GM19452 (cell line): ENCODE measurements at regions not wholly inside any gene's neighbourhood (a gene's known extent, or its start where the extent isn't known, plus 50 kb on each side); places are given as distances from the start of the nearest gene placed in this dataset.
"Not testable (repeated sequence)": the region's sequence is repeated elsewhere in the genome, so short reads cannot be mapped to it uniquely, and the experiment has no call there.

Experiments used
- ATAC-seq: cut with Tn5 transposase; IDR thresholded peaks from one replicate; pipeline ENCODE4 v1.9.1; 2021; ENCODE audit not compliant: unreplicated experiment

DNA sequence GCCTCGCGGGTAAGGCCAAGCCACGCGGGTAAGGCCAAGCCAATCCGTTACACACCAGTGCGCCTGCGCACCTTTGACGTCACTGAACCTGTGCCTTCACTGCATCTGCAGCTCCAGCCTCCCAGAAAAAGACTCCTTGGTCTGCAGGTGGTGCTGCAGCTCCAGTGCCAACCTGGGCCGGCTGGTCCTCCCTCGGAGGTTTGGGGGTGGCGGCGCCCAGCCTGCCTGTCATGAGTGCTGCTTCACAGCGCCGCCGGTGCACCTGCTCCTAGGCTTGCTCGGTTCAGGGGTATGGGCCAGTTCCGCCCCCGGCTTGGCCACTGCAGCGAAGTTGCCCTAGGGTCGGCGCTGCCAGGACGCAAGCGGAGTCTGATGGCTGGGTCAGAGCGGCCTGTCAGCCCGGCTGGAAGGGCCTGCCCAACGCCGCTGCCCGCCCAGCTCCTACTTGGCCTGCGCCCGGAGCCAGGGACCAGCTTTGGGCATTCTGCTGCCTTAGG lies 146.6 kb downstream of the USP22 start:
- no peak for ATAC-seq

GRCh38 chr17:20898726-20899125 lies 144.1 kb downstream of the USP22 start:
- ATAC-seq, result not testable (repeated sequence)

- ATAC-seq, result not testable (repeated sequence)
Measured at GRCh38 chr17:20902496-20902895, 140.3 kb downstream of the USP22 start.

DNA sequence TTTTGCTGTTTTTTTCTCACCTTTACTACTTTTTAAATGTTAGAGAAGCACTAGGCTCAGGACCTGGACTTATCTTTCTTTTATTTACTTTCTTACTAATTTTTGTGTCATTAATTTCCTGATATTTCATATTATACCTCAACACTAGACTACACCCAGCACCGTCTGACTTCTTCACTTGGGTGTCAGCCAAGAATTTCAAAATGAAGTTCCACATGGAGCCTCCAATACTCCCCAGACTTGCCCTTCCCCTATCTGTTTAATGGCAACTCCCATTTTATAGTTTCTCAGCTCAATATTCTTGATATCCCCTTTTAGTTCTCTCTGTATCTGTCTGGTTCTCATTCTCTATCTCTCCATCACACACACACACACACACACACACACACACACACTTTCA lies 139.3 kb downstream of the USP22 start:
- not testable (repeated sequence) for ATAC-seq

GRCh38 chr17:20908313-20909267 lies 134.2 kb downstream of the USP22 start:
- ATAC-seq, result peak; percentile 88

DNA sequence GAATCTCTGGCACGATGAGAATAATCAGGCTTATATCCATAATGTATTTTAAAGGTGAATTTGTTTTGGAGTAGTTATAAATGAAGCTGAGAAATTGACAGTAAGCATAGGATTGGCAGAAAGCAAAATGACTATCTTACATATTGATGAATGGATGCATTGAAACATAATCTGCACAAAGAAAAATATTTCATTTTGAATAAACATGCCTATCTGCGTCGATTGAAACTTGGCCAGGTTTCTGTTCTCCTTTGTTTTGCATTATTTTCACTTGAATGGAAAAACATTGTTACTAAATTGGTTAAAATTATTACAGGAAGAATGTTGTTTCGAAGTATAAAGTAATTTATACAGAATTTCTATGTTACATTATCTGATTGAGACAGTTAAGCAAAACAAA lies 128.2 kb downstream of the USP22 start:
- ATAC-seq, result no peak

- ATAC-seq, result no peak
Measured at GRCh38 chr17:20916383-20916782, 126.4 kb downstream of the USP22 start.

DNA sequence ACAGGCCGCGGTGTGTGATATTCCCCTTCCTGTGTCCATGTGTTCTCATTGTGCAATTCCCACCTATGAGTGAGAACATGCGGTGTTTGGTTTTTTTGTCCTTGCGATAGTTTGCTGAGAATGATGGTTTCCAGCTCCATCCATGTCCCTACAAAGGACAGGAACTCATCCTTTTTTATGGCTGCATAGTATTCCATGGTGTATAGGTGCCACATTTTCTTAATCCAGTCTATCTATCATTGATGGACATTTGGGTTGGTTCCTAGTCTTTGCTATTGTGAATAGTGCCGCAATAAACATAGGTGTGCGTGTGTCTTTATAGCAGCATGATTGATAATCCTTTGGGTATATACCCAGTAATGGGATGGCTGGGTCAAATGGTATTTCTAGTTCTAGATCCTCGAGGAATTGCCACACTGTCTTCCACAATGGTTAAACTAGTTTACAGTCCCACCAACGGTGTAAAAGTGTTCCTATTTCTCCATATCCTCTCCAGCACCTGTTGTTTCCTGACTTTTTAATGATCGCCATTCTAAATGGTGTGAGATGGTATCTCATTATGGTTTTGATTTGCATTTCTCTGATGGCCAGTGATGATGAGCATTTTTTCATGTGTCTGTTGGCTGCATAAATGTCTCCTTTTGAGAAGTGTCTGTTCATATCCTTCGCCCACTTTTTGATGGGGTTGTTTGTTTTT lies 125.1 kb downstream of the USP22 start:
- ATAC-seq, result not testable (repeated sequence)

- ATAC-seq, result no peak
Measured at GRCh38 chr17:20920095-20920814, 122.6 kb downstream of the USP22 start.

- ATAC-seq, result no peak
Measured at GRCh38 chr17:20920815-20921199, 122.0 kb downstream of the USP22 start.

DNA sequence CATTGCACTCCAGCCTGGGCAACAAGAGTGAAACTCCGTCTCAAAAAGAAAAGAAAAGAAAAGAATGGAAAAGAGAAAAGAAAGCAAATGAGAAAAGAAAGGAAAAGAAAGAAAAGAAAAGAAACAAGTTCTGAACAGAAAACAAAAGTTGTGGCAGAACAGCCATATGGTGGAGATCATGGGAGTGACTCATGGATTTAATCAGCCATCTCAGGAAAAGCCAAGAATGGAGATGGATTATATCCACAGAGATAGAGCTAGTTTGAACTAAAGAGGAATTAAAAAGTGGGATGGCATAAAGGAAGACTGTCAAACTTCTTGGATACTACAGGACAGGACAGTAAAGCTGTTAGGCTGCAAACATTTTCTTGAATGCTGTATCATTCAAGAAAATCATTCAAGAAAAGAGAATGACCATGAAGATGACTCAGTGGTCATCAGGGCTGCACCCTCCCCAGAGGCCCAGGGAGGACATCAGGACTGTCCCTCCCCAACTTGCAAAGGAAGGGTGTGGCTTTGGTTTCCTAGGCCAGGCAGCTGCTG lies 120.6 kb downstream of the USP22 start:
- no peak for ATAC-seq

DNA sequence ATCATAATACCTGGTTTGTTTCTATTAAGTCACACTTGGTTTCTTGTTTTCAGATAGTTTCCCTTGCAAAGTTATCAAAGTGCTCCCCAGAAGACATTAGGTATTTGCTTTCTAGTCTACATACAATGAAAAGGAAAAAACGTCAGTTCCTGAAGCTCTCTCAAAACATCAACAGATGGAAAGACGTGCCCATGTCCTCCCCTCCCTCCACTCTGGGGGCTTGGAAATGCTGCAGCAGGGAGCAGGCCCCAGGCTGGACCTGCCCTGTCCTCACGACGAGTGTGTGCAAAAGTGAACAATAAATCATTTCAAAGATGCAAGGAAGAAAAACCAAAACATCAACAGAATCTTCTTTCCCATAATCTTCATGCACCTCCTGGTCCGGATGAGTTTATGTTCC lies 118.5 kb downstream of the USP22 start:
- no peak for ATAC-seq

DNA sequence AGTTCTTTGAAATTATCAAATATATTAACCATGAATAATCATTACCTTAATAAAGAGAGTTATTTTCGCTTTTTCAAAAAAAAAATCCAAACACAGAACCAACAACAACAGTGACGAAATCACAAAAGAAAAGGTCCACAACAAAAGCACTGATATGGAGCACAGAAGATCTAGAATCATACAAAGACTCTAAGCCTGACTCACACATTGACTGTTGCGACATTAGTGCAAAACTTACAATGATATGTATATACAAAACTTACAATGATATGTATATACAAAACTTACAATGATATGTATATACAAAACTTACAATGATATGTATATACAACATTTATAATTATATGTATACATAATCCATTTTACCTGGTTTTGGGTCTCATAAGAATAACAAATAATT lies 117.7 kb downstream of the USP22 start:
- no peak for ATAC-seq

DNA sequence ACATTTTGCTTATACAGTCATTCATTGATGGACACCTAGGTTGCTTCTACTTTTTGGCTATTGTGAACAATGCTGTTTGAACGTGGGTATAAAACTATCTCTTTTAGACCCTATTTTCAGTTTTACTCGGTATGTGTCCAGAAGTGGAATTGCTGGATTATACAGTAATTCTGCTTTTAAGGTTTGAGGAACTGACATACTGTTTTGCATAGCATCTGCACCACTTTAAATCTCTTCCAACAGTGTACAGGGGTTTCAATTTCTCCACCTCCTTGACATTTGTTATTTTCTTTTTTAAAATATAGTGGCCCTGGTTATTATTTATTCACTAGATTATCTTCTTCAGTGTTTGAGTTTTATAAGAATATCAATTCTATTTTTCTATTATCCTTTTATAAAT lies 116.9 kb downstream of the USP22 start:
- no peak for ATAC-seq

GRCh38 chr17:20926532-20926931 lies 116.3 kb downstream of the USP22 start:
- no peak for ATAC-seq

- no peak for ATAC-seq
Measured at GRCh38 chr17:20927308-20927977, 115.4 kb downstream of the USP22 start.

- no peak for ATAC-seq
Measured at GRCh38 chr17:20929334-20929733, 113.5 kb downstream of the USP22 start.

DNA sequence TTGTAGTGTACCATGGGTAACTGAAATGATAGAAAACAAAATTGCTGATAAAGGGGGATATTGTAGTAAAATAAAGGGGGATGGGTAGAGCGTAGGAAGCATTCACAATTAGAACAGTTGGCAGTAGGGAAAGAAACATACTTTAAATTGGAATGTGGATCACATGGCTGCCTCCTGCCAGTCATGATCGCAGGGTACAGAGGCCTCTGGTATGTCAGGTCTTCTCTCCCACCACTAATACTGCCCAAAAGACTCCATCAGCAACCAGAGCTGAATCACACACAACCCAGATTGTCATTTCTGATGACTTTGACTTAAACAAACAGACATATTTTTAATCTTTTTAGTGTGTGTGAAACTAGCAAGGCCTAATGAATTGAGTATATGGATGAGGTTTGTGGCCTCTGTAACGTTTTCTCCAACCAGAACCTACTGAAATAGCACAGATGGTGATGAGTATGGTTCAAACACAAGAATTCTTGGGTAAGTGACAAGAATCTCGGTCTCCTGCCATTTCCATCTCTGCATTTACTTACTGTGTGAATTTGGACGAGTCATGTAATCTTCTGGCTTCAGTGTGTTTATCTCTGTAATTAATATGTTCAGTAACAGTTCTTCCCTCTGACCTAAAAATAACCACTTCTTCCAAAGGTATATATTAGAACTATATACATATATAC lies 112.6 kb downstream of the USP22 start:
- no peak for ATAC-seq

DNA sequence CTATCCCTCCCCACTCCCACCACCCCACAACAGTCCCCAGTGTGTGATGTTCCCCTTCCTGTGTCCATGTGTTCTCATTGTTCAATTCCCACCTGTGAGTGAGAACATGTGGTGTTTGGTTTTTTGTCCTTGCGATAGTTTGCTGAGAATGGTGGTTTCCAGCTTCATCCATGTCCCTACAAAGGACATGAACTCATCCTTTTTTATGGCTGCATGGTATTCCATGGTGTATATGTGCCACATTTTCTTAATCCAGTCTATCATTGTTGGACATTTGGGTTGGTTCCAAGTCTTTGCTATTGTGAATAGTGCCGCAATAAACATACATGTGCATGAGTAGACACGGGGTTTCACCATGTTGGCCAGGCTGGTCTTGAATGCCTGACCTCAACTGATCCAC lies 109.8 kb downstream of the USP22 start:
- ATAC-seq, result not testable (repeated sequence)

DNA sequence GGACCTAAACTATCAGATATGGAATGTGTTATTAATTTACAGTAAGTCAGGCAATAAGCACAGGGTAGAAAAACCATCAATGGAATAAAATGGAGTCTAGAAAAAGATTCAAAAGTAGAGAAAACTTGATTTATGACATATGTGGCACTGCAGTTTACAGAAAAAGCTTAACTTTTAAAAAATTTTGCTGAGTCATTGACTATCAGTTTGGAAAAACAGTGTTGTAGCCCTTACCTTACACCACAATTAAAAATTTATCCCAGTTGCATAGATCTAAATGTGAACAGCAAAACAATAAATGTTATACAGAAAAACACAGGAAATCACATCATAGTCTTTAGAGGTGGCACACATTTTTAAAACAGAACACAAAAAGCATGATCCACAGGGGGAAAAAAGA lies 108.5 kb downstream of the USP22 start:
- ATAC-seq, result no peak
